NCI-H146 (cell line): ENCODE measurements at regions not wholly inside any gene's neighbourhood (a gene's known extent, or its start where the extent isn't known, plus 50 kb on each side); places are given as distances from the start of the nearest gene placed in this dataset.
"Not testable (repeated sequence)": the region's sequence is repeated elsewhere in the genome, so short reads cannot be mapped to it uniquely, and the experiment has no call there.

Source experiments
- DNase-seq: peaks from one replicate; lab custom pipeline; 2025; lab: John Stamatoyannopoulos, UW

DNA sequence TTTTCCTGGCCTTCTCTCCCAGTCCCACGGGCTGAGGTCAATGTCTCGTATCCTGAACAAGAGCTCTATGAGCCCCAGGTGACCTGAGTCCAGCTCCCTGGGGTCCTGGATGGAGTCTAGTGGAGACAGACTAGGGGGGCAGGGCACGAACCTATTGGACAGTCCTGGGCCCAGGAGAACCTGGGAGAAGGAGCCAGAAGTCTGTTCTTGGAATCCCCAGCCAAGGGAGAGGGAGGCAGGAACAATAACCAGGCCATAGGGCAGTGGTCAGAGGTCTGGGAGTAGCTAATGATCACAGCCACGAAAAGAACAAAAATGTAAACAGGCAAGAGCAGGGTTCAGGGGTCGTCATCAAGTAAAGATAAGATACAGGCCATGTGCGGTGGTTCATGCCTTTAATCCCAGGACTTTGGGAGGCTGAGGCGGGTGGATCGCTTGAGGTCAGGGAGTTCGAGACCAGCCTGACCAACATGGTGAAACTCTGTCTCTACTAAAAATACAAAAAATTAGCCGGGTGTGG lies 60.8 kb downstream of the COPRS start:
- DNase-seq, result no peak

DNA sequence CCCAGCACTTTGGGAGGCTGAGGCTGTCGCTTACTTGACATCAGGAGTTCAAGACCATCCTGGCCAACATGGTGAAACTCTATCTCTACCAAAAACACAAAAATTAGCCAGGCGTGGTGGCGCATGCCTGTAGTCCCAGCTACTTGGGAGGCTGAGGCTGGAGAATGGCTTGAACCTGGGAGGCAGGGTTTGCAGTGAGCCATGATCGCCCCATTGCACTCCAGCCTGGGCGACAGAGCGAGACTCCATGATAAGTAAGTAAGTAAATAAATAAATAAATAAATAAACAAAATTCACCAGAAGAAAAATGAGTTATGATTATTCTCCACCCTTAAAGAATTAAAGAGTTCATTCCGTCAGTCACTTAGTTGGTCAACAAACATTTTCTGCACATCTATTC lies 63.1 kb downstream of the COPRS start:
- not testable (repeated sequence) for DNase-seq

DNA sequence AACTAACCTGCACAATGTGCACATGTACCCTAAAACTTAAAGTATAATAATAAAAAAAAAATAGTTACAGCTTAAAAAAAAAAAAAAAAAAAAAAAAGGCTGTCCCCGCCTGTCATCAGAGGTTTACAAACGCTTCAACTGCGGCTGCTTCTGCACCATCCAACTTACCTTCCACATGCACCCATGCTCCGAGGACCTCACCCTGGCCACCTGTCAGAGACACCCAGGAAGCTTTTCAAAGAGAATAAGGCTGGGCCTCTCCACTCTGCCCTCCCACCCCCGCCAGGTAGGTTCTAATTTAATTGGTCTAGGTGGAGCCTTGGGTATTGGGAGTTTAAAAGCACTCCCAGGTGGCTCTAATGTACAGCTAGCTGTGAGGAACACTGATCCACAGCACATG lies 64.9 kb downstream of the COPRS start:
- no peak for DNase-seq

DNA sequence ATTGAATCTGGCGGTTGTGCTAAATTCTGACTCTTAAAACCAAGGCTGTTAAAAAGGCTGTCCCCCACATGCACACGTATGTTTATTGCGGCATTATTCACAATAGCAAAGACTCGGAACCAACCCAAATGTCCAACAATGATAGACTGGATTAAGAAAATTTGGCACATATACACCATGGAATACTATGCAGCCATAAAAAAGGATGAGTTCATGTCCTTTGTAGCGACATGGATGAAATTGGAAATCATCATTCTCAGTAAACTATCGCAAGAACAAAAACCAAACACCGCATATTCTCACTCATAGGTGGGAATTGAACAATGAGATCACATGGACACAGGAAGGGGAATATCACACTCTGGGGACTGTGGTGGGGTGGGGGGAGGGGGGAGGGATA lies 65.4 kb downstream of the COPRS start:
- not testable (repeated sequence) for DNase-seq

DNA sequence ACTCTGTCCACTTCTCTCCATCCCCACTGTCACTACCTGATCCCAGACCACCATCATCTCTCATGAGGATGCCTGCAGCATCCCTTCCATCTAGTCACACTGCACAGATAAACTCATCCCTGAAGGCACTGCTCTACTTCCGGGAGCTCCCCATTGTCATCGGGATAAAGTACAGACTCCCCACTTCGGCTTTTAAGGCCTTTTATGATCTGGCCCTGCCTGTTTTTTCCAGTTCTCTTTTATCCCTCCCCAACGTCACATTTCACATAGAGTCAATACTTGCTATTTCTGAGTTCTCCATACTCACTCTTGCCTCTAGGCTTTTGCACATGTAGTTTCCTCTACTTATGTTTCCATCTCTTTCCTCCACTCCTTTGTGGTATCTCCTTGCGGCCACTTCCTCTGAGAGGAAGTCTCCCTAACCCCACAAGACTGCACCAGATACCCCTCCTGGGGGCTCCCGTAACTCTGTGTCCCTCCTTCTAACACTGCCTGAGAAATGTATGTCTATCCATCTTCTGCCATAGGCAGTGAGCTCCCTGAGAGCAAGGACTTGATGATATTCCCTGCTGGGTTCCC lies 66.9 kb downstream of the COPRS start:
- DNase-seq, result no peak

DNA sequence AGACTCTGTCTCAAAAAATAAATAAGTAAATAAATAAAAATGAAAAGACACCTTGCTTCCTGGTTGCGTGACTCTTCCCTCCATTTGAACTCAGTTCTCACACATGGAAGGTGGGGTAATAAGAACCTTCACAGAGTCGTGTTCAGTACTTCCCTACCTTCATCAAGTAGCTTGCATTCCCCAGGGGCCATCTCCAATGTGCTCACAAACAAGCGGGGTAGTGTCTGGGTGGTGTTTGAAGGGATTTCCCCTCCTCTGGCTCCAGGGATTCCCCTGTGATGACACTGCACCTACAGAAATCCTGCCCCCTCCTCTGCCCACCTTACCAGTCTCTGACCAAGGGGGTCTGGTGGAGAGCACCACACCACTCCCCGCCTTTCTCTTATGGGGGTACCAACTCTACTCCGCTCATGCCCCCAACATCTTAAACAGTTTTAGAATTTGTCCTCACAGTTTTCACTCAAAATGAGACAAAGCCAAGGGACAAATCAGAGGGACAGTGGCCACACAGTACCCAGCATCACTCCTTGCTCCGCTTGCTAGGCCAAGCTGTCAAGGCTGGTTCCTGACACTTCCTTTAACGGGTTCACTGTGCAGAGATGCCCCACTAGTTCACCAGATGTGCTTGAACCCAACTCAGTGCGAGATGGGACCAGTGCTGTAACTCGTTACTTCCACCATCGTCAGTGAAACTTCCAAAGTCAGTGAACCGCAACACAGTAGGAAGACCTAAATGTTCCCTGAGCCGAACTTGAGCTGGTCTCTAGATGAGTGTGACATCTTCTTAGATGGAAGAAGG lies 69.1 kb downstream of the COPRS start:
- no peak for DNase-seq

DNA sequence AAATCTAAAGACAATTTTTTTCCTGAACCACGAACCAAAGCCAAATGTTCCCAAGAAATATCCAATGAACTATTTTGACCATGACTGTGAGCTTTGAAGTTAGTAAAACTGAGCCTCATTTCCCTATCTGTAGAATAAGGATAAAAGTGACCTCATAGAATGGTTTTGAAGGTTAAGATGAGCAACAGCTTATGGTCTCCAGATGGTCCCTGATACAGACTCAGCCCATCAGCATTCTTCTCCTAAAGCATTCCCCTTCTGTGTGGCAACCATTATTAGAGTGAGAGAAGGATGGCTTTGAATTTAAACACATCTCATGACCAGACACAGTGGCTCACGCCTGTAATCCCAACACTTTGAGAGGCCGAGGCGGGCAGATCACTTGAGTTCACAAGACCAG lies 70.1 kb downstream of the COPRS start:
- DNase-seq, result no peak

DNA sequence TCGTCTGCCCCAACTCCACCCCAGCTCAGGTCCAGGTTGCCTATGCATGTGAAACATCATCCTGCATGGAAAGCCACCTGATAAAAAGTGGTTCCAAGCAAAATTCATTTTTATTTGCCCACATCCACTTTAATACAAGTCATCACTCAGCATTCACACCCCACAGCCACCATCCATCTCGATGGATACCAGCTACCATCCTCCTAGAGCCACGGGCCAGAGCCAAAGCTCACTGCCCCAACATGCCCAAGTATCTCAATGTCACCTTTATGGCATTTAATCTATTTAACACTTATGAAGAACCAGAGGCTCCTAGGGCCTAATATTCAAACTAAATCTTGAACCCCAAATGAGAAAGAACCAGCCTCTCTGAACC lies 70.5 kb downstream of the COPRS start:
- no peak for DNase-seq

DNA sequence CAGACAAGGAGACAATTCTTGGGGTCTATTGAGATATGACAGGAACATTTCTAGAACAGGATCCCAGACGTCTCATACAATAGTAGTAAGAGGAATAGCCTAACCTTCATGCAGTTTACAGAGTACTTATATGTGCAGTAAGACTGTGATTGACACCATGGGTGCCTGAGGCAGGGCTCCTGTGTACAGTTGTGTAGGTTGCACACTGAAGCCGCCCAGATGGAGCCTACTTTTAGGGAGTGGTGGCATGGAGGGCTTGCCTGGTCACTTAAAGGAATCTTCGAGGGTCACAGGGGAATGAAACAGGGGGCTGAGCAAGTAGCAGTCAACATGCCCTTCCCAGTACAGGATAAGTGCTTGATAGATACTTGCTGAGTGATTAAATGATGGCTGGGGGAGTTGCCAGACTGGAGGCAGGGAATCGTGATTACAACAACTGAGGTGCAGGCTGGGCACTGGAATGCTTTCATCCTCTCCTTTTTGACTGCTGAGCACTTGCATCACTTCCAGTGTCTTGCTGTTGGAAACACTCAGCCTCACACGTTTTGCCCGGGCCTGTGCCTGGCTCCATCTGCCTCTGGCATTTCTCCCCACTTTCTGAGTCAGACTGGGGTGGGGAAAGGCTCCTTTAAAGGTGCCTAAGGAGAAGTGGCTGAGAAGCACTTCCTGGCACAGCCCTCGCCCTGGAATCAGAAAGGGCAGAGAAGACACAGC lies 71.0 kb downstream of the COPRS start:
- DNase-seq, result no peak

DNA sequence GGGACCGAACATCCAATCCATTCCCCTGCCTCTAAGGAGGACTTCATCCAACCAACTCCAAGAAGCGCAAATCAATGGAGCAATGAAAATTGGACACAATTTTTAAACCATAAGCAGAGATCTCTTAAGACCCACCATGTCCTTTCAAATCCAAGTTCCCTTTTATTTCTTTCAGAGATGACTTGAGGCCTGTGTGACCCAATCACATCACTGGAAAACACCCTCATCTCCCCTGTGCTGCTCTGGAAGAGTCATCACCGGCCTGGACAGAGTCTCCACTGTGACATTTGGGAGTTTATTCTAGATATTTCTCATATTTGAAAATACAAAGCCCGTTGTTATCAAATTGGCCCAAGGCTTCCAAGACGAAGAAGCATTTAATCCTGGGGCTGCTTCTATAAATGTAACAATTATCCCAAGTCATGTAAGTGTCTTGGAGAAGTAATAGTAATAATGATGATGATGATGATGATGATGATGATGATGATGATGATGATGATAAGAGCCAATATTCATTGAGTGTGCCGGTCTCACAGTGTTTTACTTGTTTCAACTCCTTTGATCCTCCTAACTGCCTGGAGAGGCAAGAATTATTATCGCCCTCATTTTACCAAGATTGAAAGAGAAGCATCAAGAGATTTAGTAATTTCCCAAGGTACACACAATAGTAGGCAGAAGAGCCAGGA lies 72.1 kb downstream of the COPRS start:
- DNase-seq, result no peak

DNA sequence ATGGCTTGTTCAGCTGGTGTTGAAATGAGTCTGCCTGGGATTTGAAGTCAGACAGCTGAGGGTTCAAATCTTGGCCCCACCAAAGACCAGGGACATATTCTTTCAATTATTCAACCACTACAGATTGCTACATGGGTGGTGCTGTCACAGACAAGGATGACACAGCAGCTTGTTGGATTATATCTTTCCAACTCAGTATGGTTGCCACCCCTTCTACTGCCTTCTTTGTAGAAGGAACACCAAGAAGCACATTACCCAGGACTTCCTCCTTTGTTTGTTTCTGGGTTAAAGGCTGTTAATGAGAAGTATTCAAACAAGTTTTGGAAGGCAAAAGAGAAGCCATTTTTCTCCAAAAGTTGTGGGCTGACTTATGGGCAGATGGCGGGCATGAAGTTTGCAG lies 78.6 kb downstream of the COPRS start:
- DNase-seq, result no peak

DNA sequence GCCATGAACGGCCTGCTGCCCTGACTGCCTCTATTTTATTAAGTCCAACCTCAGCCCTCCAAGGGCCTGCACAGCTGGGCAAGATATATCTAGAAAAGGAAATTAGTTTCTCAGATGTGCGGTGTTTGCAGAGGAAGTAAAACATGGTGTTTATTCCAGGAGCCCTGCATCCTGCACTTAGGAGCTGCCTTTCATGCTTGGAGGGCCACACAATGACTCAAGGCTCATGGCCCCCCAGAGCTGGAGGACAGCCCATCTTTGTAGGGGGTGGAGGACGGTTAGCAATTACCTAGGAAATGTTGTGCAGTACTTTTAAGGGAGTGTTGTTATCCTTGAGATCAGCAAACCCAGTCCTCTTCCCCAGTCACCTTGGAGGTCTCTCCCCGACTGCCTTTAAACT lies 80.5 kb downstream of the COPRS start:
- no peak for DNase-seq

DNA sequence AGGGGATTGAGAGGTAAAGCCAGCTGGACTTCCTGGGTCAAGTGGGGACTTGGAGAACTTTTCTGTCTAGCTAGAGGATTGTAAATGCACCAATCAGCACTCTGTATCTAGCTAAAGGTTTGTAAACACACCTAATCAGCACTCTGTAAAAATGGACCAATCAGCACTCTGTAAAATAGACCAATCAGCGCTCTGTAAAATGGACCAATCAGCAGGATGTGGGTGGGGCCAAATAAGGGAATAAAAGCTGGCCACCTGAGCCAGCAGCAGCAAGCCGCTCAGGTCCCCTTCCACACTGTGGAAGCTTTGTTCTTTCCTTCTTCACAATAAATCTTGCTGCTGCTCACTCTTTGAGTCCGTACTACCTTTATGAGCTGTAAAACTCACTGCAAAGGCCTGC lies 87.7 kb downstream of the COPRS start:
- not testable (repeated sequence) for DNase-seq

DNA sequence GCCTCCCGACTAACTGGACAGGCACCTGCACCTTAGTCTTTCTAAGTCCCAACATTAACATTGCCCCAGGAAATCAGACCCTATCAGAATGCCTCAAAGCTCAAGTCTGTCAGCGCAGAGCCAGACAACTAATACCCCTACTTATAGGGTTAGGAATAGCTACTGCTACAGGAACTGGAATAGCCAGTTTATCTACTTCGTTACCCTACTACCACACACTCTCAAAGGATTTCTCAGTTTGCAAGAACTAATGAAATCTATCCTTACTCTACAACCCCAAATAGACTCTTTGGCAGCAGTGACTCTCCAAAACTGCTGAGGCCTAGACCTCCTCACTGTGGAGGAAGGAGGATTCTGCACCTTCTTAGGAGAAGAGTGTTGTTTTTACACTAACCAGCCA lies 88.5 kb downstream of the COPRS start:
- not testable (repeated sequence) for DNase-seq

DNA sequence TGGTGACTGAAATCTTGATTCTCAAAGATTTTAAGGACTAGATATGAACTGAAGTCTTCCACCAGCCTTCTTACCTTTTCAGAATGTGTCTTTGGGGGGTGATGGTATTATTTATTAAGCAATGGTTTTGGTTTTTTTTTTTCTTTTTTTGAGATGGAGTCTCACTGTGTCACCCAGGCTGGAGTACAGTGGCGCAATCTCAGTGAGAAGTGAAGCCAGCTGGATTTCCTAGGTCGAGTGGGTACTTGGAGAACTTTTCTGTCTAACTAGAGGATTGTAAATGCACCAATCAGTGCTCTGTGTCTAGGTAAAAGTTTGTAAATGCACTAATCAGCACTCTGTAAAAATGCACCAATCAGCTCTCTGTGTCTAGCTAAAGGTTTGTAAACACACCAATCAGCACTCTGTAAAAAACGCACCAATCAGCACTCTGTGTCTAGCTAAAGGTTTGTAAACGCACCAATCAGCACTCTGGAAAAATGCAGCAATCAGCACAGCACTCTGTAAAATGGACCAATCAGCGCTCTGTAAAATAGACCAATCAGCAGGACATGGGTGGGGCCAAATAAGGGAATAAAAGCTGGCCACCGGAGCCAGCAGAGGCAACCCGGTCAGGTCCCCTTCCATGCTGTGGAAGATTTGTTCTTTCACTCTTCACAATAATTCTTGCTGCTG lies 97.1 kb downstream of the COPRS start:
- not testable (repeated sequence) for DNase-seq

DNA sequence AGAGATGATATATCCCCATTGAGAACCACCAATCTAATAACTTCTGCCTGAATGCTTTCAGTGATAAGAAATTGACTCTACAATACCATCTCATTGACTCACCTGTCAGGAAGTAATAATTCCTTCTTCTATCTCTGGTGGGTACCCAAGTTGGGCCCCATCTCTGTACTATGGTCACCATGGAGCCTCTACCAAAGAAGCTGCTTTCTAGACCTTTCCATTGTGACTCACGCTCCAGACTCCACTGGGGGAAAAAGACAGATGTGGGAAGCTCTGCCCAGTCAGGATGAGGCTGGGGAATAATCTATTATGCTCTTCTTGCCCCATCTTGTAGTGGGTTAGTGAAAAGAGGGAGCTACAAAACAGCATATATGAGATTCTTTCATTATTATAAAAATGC lies 100.4 kb downstream of the COPRS start:
- no peak for DNase-seq

DNA sequence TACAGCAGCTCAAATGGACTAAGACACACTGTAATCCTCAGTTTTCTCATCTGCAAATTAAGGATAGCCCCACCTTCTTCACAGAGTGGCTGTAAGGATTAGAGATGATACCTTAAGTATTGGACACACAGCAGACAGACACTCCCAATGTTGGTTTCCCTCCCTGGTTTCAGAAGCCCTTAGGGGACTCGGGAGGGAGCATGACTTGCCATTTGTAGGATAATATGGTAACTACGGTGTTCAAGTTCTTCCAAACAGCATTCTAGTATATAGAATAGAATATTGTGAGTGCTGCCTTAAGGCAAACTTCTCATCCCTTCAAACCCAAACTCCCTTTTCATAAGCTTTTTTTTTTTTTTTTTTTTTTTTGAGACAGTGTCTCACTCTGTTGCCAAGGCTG lies 101.9 kb downstream of the COPRS start:
- no peak for DNase-seq

DNA sequence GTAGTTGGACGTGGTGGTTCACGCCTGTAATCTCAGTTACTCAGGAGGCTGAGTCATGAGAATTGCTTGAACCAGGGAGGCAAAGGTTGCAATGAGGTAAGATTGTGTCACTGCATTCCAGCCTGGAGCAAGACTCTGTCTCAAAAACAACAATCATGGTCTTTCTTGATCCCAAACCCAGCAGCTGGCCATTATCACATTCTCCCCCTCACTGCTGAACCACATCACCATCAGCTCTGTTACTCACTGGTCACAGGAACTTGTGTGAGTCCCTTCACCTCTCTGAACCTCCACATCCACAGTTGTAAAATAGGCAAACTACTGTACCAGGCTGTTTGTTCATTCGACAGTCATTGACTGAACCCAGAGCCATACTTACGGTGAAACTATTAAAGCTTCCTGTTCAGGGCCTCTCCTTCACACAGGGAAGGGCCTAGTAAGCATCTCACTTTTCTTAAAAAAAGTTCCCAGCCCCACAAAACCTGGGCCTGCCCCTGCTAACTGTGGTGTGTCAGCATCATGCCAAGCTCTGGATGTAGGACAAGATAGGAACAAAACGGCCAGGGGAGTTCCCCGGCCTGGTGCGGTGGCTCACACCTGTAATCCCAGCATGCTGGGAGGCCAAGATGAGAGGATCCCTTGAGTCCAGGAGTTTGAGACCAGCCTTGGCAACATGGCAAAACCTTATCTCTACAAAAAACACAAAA lies 104.7 kb downstream of the COPRS start:
- no peak for DNase-seq

DNA sequence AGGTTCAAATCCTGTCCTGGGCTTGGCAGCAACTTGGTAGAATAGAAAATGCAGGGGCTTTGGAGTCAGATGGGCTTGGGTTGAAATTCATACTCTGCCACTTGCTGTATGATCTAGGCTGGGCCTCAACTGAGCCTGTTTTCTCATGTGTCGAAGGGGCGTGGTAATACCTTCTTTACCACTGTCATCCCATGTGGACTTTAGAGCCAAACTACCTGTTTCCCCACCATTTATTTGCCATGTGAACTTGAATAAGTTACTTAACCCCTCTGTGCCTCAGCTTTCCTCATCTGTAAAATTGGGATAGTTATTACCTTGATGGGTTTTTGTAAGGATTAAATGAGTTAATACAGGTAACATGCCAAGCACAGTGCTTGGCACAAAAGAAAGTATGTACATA lies 106.0 kb downstream of the COPRS start:
- no peak for DNase-seq

DNA sequence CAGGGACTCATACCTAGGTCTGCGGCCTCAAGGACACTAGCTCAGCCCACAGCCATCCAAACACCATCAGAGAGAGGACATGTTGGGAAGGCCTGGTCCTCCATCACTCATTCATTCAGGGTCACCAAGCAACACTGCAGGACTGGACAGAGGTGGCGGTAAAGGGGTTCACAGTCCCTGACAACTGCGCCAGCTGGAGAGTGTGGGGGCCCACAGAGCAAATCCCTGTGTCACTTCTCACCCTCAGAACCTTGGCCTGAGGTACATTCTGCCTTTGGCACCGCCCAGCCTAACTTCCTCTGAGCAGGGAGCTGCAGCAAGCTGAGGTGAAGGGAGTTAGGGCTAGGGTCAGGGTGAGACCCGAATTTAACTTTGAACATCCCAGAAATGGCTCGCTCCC lies 106.5 kb downstream of the COPRS start:
- DNase-seq, result no peak

DNA sequence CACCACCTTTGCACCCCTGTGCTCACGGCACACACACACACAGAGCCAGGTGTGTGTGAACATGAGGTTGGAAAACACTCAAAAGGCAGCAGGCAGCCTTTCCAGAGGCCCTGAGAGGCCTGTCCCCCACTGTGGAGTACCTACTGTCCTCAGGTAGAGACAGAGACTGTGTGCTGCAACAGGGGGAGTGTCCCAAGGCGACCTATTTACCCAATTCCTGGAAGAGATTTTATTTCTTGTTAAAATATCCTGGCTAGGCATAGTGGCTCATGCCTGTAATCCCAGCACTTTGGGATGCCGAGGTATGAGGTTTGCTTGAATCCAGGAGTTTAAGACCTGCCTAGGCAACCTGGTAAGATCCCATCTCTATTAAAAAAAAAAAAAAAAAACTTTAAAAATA lies 108.5 kb downstream of the COPRS start:
- peak; percentile 9 for DNase-seq
